H1 (cell line): ENCODE measurements at regions not wholly inside any gene's neighbourhood (a gene's known extent, or its start where the extent isn't known, plus 50 kb on each side); places are given as distances from the start of the nearest gene placed in this dataset.

Experiments
- CHD2 ChIP-seq: IDR thresholded peaks from 2 replicates; pipeline ENCODE4 v1.6.1; 2012; ENCODE audit warnings: low read length, improper control_type of control experiment
- CTBP2 ChIP-seq: IDR thresholded peaks from 2 replicates; pipeline ENCODE4 v1.7.0; 2011; ENCODE audit warnings: borderline replicate concordance, mild to moderate bottlenecking, moderate library complexity, mixed read lengths, low read length; ENCODE audit not compliant: insufficient read depth, insufficient read length
- GABPA ChIP-seq: IDR thresholded peaks from 2 replicates; pipeline ENCODE4 v1.6.1; 2011; ENCODE audit warnings: mild to moderate bottlenecking, low read length, moderate library complexity, borderline replicate concordance; ENCODE audit not compliant: insufficient read depth
- JUND ChIP-seq: IDR thresholded peaks from 2 replicates; pipeline ENCODE4 v1.6.1; 2011; ENCODE audit warnings: mild to moderate bottlenecking, improper control_type of control experiment, low read length
- SIX5 ChIP-seq: IDR thresholded peaks from 2 replicates; pipeline ENCODE4 v1.6.1; 2011; ENCODE audit warnings: mild to moderate bottlenecking, low read depth, low read length
- TF ChIP-seq, protein P1 (sequence below): fragments of 300-600 bp; sonication (generic); IDR thresholded peaks from 2 replicates; pipeline ENCODE4 v1.7.1; 2012; ENCODE audit warnings: low read length, moderate library complexity, mild to moderate bottlenecking, inconsistent platforms; ENCODE audit not compliant: insufficient replicate concordance

DNA sequence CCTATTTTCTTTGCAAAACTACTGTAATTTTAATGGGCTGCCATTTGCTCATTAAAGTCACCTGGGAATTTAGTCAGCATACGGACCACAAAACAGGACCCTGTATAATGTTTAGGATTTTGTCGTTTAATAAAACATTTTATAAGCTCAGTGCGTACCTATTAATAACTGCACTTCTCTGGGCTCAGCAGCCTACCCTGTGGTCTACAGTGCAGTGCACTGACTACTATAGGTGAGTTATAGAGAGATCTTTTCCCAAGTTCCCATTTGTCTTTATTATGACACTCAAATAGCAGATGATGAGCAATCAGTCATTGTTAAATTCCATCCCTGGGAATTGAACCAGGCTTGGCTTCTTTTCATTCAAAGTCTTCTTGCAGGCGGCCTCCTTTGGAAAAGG is 433.4 kb upstream of the NFE2L3 start (continued):
- TF ChIP-seq CHD2 (no peak), GABPA (no peak), JUND (no peak), CTBP2 (no peak), SIX5 (no peak)
- TF ChIP-seq, protein P1, sequence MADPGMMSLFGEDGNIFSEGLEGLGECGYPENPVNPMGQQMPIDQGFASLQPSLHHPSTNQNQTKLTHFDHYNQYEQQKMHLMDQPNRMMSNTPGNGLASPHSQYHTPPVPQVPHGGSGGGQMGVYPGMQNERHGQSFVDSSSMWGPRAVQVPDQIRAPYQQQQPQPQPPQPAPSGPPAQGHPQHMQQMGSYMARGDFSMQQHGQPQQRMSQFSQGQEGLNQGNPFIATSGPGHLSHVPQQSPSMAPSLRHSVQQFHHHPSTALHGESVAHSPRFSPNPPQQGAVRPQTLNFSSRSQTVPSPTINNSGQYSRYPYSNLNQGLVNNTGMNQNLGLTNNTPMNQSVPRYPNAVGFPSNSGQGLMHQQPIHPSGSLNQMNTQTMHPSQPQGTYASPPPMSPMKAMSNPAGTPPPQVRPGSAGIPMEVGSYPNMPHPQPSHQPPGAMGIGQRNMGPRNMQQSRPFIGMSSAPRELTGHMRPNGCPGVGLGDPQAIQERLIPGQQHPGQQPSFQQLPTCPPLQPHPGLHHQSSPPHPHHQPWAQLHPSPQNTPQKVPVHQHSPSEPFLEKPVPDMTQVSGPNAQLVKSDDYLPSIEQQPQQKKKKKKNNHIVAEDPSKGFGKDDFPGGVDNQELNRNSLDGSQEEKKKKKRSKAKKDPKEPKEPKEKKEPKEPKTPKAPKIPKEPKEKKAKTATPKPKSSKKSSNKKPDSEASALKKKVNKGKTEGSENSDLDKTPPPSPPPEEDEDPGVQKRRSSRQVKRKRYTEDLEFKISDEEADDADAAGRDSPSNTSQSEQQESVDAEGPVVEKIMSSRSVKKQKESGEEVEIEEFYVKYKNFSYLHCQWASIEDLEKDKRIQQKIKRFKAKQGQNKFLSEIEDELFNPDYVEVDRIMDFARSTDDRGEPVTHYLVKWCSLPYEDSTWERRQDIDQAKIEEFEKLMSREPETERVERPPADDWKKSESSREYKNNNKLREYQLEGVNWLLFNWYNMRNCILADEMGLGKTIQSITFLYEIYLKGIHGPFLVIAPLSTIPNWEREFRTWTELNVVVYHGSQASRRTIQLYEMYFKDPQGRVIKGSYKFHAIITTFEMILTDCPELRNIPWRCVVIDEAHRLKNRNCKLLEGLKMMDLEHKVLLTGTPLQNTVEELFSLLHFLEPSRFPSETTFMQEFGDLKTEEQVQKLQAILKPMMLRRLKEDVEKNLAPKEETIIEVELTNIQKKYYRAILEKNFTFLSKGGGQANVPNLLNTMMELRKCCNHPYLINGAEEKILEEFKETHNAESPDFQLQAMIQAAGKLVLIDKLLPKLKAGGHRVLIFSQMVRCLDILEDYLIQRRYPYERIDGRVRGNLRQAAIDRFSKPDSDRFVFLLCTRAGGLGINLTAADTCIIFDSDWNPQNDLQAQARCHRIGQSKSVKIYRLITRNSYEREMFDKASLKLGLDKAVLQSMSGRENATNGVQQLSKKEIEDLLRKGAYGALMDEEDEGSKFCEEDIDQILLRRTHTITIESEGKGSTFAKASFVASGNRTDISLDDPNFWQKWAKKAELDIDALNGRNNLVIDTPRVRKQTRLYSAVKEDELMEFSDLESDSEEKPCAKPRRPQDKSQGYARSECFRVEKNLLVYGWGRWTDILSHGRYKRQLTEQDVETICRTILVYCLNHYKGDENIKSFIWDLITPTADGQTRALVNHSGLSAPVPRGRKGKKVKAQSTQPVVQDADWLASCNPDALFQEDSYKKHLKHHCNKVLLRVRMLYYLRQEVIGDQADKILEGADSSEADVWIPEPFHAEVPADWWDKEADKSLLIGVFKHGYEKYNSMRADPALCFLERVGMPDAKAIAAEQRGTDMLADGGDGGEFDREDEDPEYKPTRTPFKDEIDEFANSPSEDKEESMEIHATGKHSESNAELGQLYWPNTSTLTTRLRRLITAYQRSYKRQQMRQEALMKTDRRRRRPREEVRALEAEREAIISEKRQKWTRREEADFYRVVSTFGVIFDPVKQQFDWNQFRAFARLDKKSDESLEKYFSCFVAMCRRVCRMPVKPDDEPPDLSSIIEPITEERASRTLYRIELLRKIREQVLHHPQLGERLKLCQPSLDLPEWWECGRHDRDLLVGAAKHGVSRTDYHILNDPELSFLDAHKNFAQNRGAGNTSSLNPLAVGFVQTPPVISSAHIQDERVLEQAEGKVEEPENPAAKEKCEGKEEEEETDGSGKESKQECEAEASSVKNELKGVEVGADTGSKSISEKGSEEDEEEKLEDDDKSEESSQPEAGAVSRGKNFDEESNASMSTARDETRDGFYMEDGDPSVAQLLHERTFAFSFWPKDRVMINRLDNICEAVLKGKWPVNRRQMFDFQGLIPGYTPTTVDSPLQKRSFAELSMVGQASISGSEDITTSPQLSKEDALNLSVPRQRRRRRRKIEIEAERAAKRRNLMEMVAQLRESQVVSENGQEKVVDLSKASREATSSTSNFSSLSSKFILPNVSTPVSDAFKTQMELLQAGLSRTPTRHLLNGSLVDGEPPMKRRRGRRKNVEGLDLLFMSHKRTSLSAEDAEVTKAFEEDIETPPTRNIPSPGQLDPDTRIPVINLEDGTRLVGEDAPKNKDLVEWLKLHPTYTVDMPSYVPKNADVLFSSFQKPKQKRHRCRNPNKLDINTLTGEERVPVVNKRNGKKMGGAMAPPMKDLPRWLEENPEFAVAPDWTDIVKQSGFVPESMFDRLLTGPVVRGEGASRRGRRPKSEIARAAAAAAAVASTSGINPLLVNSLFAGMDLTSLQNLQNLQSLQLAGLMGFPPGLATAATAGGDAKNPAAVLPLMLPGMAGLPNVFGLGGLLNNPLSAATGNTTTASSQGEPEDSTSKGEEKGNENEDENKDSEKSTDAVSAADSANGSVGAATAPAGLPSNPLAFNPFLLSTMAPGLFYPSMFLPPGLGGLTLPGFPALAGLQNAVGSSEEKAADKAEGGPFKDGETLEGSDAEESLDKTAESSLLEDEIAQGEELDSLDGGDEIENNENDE = no peak
- TF ChIP-seq, all 59 proteins: peak for 0
